ENCODE measurements at regions not wholly inside any gene's neighbourhood (a gene's known extent, or its start where the extent isn't known, plus 50 kb on each side); places are given as distances from the start of the nearest gene placed in this dataset.

- no peak for TF ChIP-seq POLR2A (IDR thresholded peaks at IDR 0.05; ENCODE audit: low read depth, low read length)
- no peak for TF ChIP-seq CTCF (IDR thresholded peaks at IDR 0.05; ENCODE audit: extremely low read depth in 1 of 2, insufficient read depth in 1 of 2, low read depth in 1 of 2, low read length in 2 of 2)
- TF ChIP-seq MAX (IDR thresholded peaks at IDR 0.05; ENCODE audit: insufficient read depth, insufficient read length), result no peak
- TF ChIP-seq JUN (IDR thresholded peaks at IDR 0.05; ENCODE audit: borderline replicate concordance, insufficient read depth, insufficient read length, low read depth), result no peak
- no peak for TF ChIP-seq EZH2 (IDR thresholded peaks at IDR 0.05; ENCODE audit: borderline replicate concordance, low read depth, low read length, severe bottlenecking)
- no peak for TF ChIP-seq MYC (IDR thresholded peaks at IDR 0.05; ENCODE audit: low read depth, low read length)
- TF ChIP-seq POLR2AphosphoS5 (IDR thresholded peaks at IDR 0.05; ENCODE audit: insufficient read depth, low read depth, low read length), result no peak
Measured at GRCh38 chr2:103430191-103430590, 668.4 kb downstream of the TMEM182 start.

Data from endothelial cell of umbilical vein (primary cell).